Progenitor cell of endocrine pancreas (in vitro differentiated cells): ENCODE measurements at regions not wholly inside any gene's neighbourhood (a gene's known extent, or its start where the extent isn't known, plus 50 kb on each side); places are given as distances from the start of the nearest gene placed in this dataset.

Experiments used
- DNase-seq: peaks from one replicate; pipeline ENCODE4 v3.0.0; 2021; ENCODE audit warnings: low spot score; ENCODE audit not compliant: unreplicated experiment
- H3K27ac Mint-ChIP-seq: 2 replicates; pipeline ENCODE4 v1.8.0; 2021; ENCODE audit warnings: mild to moderate bottlenecking, moderate library complexity, mixed read lengths
- H3K27me3 Mint-ChIP-seq: 2 replicates; pipeline ENCODE4 v1.8.0; 2021; ENCODE audit warnings: mixed read lengths
- H3K36me3 Mint-ChIP-seq: 2 replicates; pipeline ENCODE4 v1.8.0; 2022; ENCODE audit warnings: mixed read lengths; ENCODE audit not compliant: insufficient read depth
- H3K4me1 Mint-ChIP-seq: 2 replicates; pipeline ENCODE4 v1.8.0; 2021; ENCODE audit warnings: low read depth, mixed read lengths
- H3K4me3 Mint-ChIP-seq: 2 replicates; pipeline ENCODE4 v1.8.0; 2021; ENCODE audit warnings: low read depth, mild to moderate bottlenecking, moderate library complexity, mixed read lengths
- H3K9me3 Mint-ChIP-seq: 2 replicates; pipeline ENCODE4 v1.8.0; 2021; ENCODE audit warnings: low read depth, mixed read lengths
- TF ChIP-seq, protein P1 (sequence below): fragments of 200-600 bp; sonication (generic); IDR thresholded peaks from one replicate; pipeline ENCODE4 v1.5.0; 2021; ENCODE audit warnings: antibody characterized with exemption, mild to moderate bottlenecking; ENCODE audit not compliant: unreplicated experiment

DNA sequence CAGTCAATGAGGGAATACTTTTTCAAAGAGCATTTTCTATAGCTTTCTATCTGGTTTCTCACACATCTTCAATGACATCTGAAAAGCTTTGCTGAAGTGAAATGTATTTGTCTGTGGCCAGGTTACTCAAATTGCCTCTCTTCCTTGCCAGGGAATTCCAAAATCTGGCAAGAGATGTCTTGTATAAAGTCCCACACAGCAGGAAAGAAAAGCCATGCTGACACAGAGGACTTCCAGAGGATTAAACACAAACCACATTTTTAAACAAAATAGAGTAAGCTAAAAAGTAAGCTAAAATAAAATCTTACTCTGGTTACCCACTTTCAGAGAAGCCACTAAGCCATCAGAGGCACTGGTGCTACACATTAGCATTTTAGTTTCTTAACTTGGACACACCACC is 93.1 kb upstream of the BCAR3 start:
- no peaks in the 10 kb centered on the region for H3K27me3 Mint-ChIP-seq
- DNase-seq = no peak
- H3K36me3 Mint-ChIP-seq = no peaks in the 10 kb centered on the region
- no peak overlapping the region for H3K27ac Mint-ChIP-seq
- H3K4me3 Mint-ChIP-seq = no peak overlapping the region
- H3K4me1 Mint-ChIP-seq = peaks cover 15% of the 10 kb centered on the region
- TF ChIP-seq, protein P1, sequence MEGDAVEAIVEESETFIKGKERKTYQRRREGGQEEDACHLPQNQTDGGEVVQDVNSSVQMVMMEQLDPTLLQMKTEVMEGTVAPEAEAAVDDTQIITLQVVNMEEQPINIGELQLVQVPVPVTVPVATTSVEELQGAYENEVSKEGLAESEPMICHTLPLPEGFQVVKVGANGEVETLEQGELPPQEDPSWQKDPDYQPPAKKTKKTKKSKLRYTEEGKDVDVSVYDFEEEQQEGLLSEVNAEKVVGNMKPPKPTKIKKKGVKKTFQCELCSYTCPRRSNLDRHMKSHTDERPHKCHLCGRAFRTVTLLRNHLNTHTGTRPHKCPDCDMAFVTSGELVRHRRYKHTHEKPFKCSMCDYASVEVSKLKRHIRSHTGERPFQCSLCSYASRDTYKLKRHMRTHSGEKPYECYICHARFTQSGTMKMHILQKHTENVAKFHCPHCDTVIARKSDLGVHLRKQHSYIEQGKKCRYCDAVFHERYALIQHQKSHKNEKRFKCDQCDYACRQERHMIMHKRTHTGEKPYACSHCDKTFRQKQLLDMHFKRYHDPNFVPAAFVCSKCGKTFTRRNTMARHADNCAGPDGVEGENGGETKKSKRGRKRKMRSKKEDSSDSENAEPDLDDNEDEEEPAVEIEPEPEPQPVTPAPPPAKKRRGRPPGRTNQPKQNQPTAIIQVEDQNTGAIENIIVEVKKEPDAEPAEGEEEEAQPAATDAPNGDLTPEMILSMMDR = no peak
- no peaks in the 10 kb centered on the region for H3K9me3 Mint-ChIP-seq

DNA sequence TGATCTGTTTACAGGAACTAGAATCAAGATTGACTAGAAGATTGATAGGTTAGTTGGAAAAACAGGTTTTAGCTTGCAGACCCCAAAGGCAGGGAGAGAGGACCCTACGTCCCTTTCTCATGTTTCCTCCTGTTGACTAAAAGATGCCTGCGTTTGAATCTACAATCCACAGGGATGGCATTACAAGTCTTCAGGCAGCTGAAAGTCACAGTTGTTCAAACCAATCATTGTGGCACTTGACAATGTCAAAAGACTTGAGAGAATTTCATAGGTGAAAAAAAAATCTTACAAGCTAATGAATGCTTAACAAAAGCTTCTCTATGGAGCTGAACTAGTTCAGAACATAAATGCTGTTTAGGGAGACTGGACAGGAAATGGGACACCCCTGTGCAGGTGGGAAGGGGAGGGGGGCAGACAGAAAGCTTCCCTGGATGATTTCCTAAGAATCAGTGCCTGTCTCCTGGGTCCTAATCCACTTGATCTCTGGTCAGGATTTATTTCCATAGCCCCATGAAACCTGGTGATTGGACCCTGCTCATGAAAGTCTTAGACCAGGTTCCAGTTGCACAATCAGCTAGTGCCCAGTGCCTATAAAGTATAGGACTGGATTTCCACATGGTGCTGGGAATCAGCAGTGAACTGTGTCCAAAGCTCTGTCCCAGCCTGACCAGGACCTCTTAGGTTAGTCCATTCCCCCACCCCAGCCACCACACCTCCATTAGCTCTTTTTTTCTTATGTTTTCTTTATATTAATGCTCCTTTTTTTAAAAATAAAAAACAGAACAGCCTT is 91.6 kb upstream of the BCAR3 start:
- no peaks in the 10 kb centered on the region for H3K9me3 Mint-ChIP-seq
- no peak overlapping the region for H3K27ac Mint-ChIP-seq
- no peak overlapping the region for H3K4me3 Mint-ChIP-seq
- TF ChIP-seq, protein P1 = no peak
- peaks cover 19% of the 10 kb centered on the region for H3K4me1 Mint-ChIP-seq
- H3K36me3 Mint-ChIP-seq = no peaks in the 10 kb centered on the region
- DNase-seq = no peak
- no peaks in the 10 kb centered on the region for H3K27me3 Mint-ChIP-seq

DNA sequence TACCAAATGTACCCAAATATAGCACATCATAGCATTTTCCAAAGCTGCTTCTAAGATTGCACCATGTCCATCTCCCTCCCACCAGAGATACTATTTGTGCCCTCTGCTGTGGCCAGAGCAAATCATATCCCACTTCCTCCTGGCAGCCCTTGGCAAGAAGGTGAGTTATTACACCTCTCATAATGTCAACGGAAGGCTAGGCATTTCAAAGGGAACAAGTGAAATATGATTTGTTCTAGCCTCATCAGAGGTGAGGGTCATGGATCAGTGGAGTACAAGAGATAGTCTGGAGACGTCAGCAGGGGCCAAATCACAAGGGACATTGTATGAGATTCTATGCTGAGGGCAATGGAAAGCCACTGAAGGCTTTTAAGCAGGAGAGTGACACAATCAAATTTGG is 90.2 kb upstream of the BCAR3 start:
- Mint-ChIP-seq H3K27ac (no peak overlapping the region), H3K4me3 (no peak overlapping the region), H3K9me3 (no peaks in the 10 kb centered on the region), H3K36me3 (no peaks in the 10 kb centered on the region), H3K4me1 (peaks cover 25% of the 10 kb centered on the region), H3K27me3 (peaks cover 2% of the 10 kb centered on the region)
- DNase-seq = no peak
- TF ChIP-seq, protein P1 = no peak

DNA sequence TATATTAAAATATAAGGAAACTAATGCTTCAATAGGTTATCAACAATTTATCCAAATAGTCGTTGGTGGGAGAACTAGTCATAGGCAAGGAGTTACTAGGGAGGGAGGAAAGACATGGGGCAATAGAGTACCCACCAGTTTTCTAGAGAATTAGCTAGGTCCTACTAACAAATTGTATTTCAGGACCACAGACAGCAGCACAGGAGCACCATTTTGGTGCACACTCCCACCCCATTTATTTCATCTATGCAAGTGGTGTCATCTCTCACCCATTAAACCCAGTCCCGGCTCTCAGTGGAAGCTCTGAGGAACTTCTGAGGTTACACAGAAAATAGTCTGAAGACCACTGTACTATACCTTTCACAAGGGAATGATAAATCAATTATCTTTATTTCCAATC is 89.0 kb upstream of the BCAR3 start:
- no peak for DNase-seq
- Mint-ChIP-seq H3K27me3 (peaks cover 11% of the 10 kb centered on the region), H3K4me1 (peaks cover 25% of the 10 kb centered on the region), H3K27ac (no peak overlapping the region), H3K36me3 (no peaks in the 10 kb centered on the region), H3K9me3 (no peaks in the 10 kb centered on the region), H3K4me3 (no peak overlapping the region)
- TF ChIP-seq, protein P1 = no peak

DNA sequence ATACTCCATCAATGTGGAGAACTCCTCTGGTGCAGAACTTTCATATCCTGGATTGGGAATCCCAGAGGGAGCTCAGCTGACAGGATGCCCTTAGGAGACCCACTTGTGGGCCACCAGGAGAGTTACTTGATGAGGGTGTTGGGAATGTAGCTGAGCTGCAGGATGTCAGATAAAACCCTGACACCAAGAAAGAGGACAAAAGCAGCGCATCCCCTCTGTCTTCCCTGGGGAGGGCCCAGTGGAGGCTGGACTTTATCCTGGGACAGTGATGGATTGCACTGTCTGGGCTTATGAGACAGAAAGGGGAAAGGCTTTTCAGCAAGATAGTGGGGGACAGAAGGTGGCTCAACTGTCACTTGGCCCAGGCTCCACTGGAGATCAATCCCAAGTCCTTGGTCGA is 88.1 kb upstream of the BCAR3 start:
- Mint-ChIP-seq H3K27me3 (peaks cover 11% of the 10 kb centered on the region), H3K27ac (no peak overlapping the region), H3K9me3 (no peaks in the 10 kb centered on the region), H3K36me3 (no peaks in the 10 kb centered on the region), H3K4me1 (peaks cover 25% of the 10 kb centered on the region), H3K4me3 (no peak overlapping the region)
- TF ChIP-seq, protein P1 = no peak
- no peak for DNase-seq
